ENCODE measurements at regions not wholly inside any gene's neighbourhood (a gene's known extent, or its start where the extent isn't known, plus 50 kb on each side); places are given as distances from the start of the nearest gene placed in this dataset.

- H3K27ac ChIP-seq: no peak overlapping the region
- no peak for DNase-seq (ENCODE audit: low spot score)
- H3K4me1 ChIP-seq: peaks cover 38% of the 10 kb centered on the region
- no peaks in the 10 kb centered on the region for H3K79me2 ChIP-seq (ENCODE audit: low read depth)
- Mint-ChIP-seq H3K4me3 (no peak overlapping the region), H3K9me3 (no peaks in the 10 kb centered on the region), H3K27me3 (ENCODE audit: insufficient read depth, low read depth) (peaks cover 22% of the 10 kb centered on the region), H3K4me1 (peaks cover 8% of the 10 kb centered on the region), H3K27ac (no peak overlapping the region), H3K36me3 (no peaks in the 10 kb centered on the region)
- H3K4me2 ChIP-seq: no peak overlapping the region
- H3K9ac ChIP-seq: no peak overlapping the region
- no peaks in the 10 kb centered on the region for H3K9me3 ChIP-seq (ENCODE audit: low read depth)
- no peaks in the 10 kb centered on the region for H3K36me3 ChIP-seq
- no peaks in the 10 kb centered on the region for H4K20me1 ChIP-seq (ENCODE audit: low read depth)
- peaks cover 18% of the 10 kb centered on the region for H3F3A ChIP-seq (ENCODE audit: low read depth)
- H3K4me3 ChIP-seq: no peak overlapping the region
- H3K27me3 ChIP-seq: no peaks in the 10 kb centered on the region
- TF ChIP-seq EZH2 (IDR thresholded peaks at IDR 0.05) (no peak), EZH2phosphoT487 (IDR thresholded peaks at IDR 0.05) (no peak), CTCF (IDR thresholded peaks at IDR 0.05) (no peak)
- H2AFZ ChIP-seq (replicated peaks): no peak overlapping the region
These were observed 87.8 kb downstream of the MRM1 start for GRCh38 chr17:36689089-36689667.

GRCh38 chr17:36690190-36690589, 88.8 kb downstream of the MRM1 start:
- Histone ChIP-seq H3F3A (ENCODE audit: low read depth) (peaks cover 18% of the 10 kb centered on the region), H3K79me2 (ENCODE audit: low read depth) (no peaks in the 10 kb centered on the region), H3K4me1 (peaks cover 35% of the 10 kb centered on the region), H4K20me1 (ENCODE audit: low read depth) (no peaks in the 10 kb centered on the region), H3K36me3 (no peaks in the 10 kb centered on the region), H3K4me2 (no peak overlapping the region), H2AFZ (replicated peaks) (no peak overlapping the region), H3K9ac (no peak overlapping the region), H3K27ac (no peak overlapping the region), H3K9me3 (ENCODE audit: low read depth) (no peaks in the 10 kb centered on the region), H3K27me3 (no peaks in the 10 kb centered on the region), H3K4me3 (no peak overlapping the region)
- no peak overlapping the region for H3K27ac Mint-ChIP-seq
- no peaks in the 10 kb centered on the region for H3K36me3 Mint-ChIP-seq
- H3K4me3 Mint-ChIP-seq: no peak overlapping the region
- peaks cover 8% of the 10 kb centered on the region for H3K4me1 Mint-ChIP-seq
- DNase-seq (ENCODE audit: low spot score): no peak
- TF ChIP-seq EZH2phosphoT487 (IDR thresholded peaks at IDR 0.05) (no peak), EZH2 (IDR thresholded peaks at IDR 0.05) (no peak), CTCF (IDR thresholded peaks at IDR 0.05) (no peak)
- no peaks in the 10 kb centered on the region for H3K9me3 Mint-ChIP-seq
- peaks cover 21% of the 10 kb centered on the region for H3K27me3 Mint-ChIP-seq (ENCODE audit: insufficient read depth, low read depth)

- H3K9me3 ChIP-seq (ENCODE audit: low read depth): no peaks in the 10 kb centered on the region
- H3K9ac ChIP-seq: no peak overlapping the region
- H3F3A ChIP-seq (ENCODE audit: low read depth): peaks cover 15% of the 10 kb centered on the region
- no peaks in the 10 kb centered on the region for H3K36me3 Mint-ChIP-seq
- H3K4me1 Mint-ChIP-seq: peaks cover 6% of the 10 kb centered on the region
- no peaks in the 10 kb centered on the region for H3K27me3 ChIP-seq
- H4K20me1 ChIP-seq (ENCODE audit: low read depth): no peaks in the 10 kb centered on the region
- no peak overlapping the region for H2AFZ ChIP-seq (replicated peaks)
- H3K4me3 ChIP-seq: no peak overlapping the region
- no peak for DNase-seq (ENCODE audit: low spot score)
- peaks cover 20% of the 10 kb centered on the region for H3K27me3 Mint-ChIP-seq (ENCODE audit: insufficient read depth, low read depth)
- H3K4me3 Mint-ChIP-seq: no peak overlapping the region
- H3K9me3 Mint-ChIP-seq: no peaks in the 10 kb centered on the region
- no peak for TF ChIP-seq EZH2 (IDR thresholded peaks at IDR 0.05)
- no peak for TF ChIP-seq CTCF (IDR thresholded peaks at IDR 0.05)
- no peak for TF ChIP-seq EZH2phosphoT487 (IDR thresholded peaks at IDR 0.05)
- peaks cover 31% of the 10 kb centered on the region for H3K4me1 ChIP-seq
- H3K4me2 ChIP-seq: no peak overlapping the region
- no peak overlapping the region for H3K27ac Mint-ChIP-seq
- H3K27ac ChIP-seq: no peak overlapping the region
- no peaks in the 10 kb centered on the region for H3K79me2 ChIP-seq (ENCODE audit: low read depth)
- H3K36me3 ChIP-seq: no peaks in the 10 kb centered on the region
These were observed 90.2 kb downstream of the MRM1 start for GRCh38 chr17:36691606-36692005.

Measured in neural progenitor cell (in vitro differentiated cells).